SK-N-SH (cell line): ENCODE measurements at regions not wholly inside any gene's neighbourhood (a gene's known extent, or its start where the extent isn't known, plus 50 kb on each side); places are given as distances from the start of the nearest gene placed in this dataset.

Source experiments
- CTCF ChIP-seq: fragments of 200-600 bp; sonication (generic); IDR thresholded peaks from 2 replicates; pipeline ENCODE4 v1.6.1; 2017; ENCODE audit warnings: antibody characterized with exemption, mild to moderate bottlenecking, moderate library complexity
- EP300 ChIP-seq, 2 experiments: IDR thresholded peaks; 2 replicates each; pipeline versions ENCODE4 v1.4.0 to v1.6.1; 2012; ENCODE audit warnings: borderline replicate concordance in 1 of 2, low read depth in 1 of 2, low read length in 1 of 2
- GATA2 ChIP-seq: sonication (generic); formaldehyde crosslinking; IDR thresholded peaks from 2 replicates; pipeline ENCODE4 v1.5.0; 2020; ENCODE audit warnings: mild to moderate bottlenecking, missing genetic modification reagents
- RAD21 ChIP-seq: IDR thresholded peaks from 2 replicates; pipeline ENCODE4 v1.6.1; 2012; ENCODE audit warnings: mild to moderate bottlenecking, low read length

- TF ChIP-seq EP300 (IDR thresholded peaks at IDR 0.05; ENCODE audit: borderline replicate concordance in 1 of 2, low read depth in 1 of 2, low read length in 1 of 2) (no peak), CTCF (no peak), GATA2 (CRISPR knock-in tag) (no peak), RAD21 (no peak)
Observed at GRCh38 chr13:65330287-65330686, 1899.8 kb downstream of the PCDH9 start.
